GM06990 (cell line): ENCODE measurements at regions not wholly inside any gene's neighbourhood (a gene's known extent, or its start where the extent isn't known, plus 50 kb on each side); places are given as distances from the start of the nearest gene placed in this dataset.

Experiments used
- DNase-seq: peaks from one replicate; pipeline ENCODE4 v3.0.0-alpha.2; 2011; ENCODE audit not compliant: insufficient read length; ENCODE audit errors: extremely low read depth
- H3K27me3 ChIP-seq: replicated peaks from 2 replicates; pipeline ENCODE4 v1.6.0; 2011; ENCODE audit warnings: low read length; ENCODE audit not compliant: control insufficient read depth, insufficient read depth
- H3K36me3 ChIP-seq: 2 replicates; pipeline ENCODE4 v1.5.1; 2011; ENCODE audit warnings: low read length; ENCODE audit not compliant: control insufficient read depth, insufficient read depth
- H3K4me3 ChIP-seq: replicated peaks from 2 replicates; pipeline ENCODE4 v1.5.1; 2011; ENCODE audit warnings: low read depth, mild to moderate bottlenecking, control low read depth, low read length
- CTCF ChIP-seq: IDR thresholded peaks from 2 replicates; pipeline ENCODE4 v1.5.1; 2011; ENCODE audit warnings: low read length, control low read depth, mild to moderate bottlenecking, inconsistent platforms; ENCODE audit not compliant: insufficient read depth, poor library complexity, severe bottlenecking

GRCh38 chr18:26708806-26709716 is 156.4 kb downstream of the AQP4 start:
- Histone ChIP-seq H3K27me3 (no peaks in the 10 kb centered on the region; the same call in 1 of the 2 replicates), H3K4me3 (no peak overlapping the region), H3K36me3 (no peaks in the 10 kb centered on the region)
- no peak for TF ChIP-seq CTCF
- DNase-seq = no peak

GRCh38 chr18:26706911-26707351 is 158.6 kb downstream of the AQP4 start:
- H3K4me3 ChIP-seq = no peak overlapping the region
- no peak for TF ChIP-seq CTCF
- no peaks in the 10 kb centered on the region; the same call in 1 of the 2 replicates for H3K27me3 ChIP-seq
- no peaks in the 10 kb centered on the region for H3K36me3 ChIP-seq
- DNase-seq = no peak

- TF ChIP-seq CTCF = no peak
- no peak for DNase-seq
- no peak overlapping the region for H3K4me3 ChIP-seq
- H3K27me3 ChIP-seq = no peaks in the 10 kb centered on the region; the same call in 1 of the 2 replicates
- H3K36me3 ChIP-seq = no peaks in the 10 kb centered on the region
Observed at GRCh38 chr18:26705757-26706156, 157.4 kb upstream of the KCTD1 start.

- H3K36me3 ChIP-seq = no peaks in the 10 kb centered on the region
- no peak overlapping the region for H3K4me3 ChIP-seq
- no peaks in the 10 kb centered on the region; the same call in none of the 2 replicates for H3K27me3 ChIP-seq
- DNase-seq = no peak
- no peak for TF ChIP-seq CTCF
Observed at GRCh38 chr18:26703170-26703930, 155.0 kb upstream of the KCTD1 start.

- DNase-seq = no peak
- Histone ChIP-seq H3K4me3 (no peak overlapping the region), H3K36me3 (no peaks in the 10 kb centered on the region), H3K27me3 (no peaks in the 10 kb centered on the region; the same call in none of the 2 replicates)
- no peak for TF ChIP-seq CTCF
Observed at GRCh38 chr18:26702086-26702485, 153.7 kb upstream of the KCTD1 start.
